Neural progenitor cell (in vitro differentiated cells): ENCODE measurements at regions not wholly inside any gene's neighbourhood (a gene's known extent, or its start where the extent isn't known, plus 50 kb on each side); places are given as distances from the start of the nearest gene placed in this dataset.
A peak's percentile ranks its signal among the peaks of the same experiment; 100 is the strongest.

ENCODE experiments used
- DNase-seq: peaks from one replicate; pipeline ENCODE4 v3.0.0-alpha.2; 2016; ENCODE audit warnings: low spot score
- H2AFZ ChIP-seq: fragments of 200-600 bp; sonication (generic); replicated peaks from 2 replicates; pipeline ENCODE4 v1.6.1; 2016; ENCODE audit warnings: antibody characterized with exemption
- H3F3A ChIP-seq: fragments of 200-600 bp; sonication (generic); 2 replicates; pipeline ENCODE4 v1.6.1; 2016; ENCODE audit warnings: antibody characterized with exemption, low read depth
- H3K27ac ChIP-seq: fragments of 200-600 bp; sonication (generic); 2 replicates; pipeline ENCODE4 v1.5.1; 2016; ENCODE audit warnings: mild to moderate bottlenecking
- H3K27me3 ChIP-seq: fragments of 200-600 bp; sonication (generic); 2 replicates; pipeline ENCODE4 v1.6.1; 2016; ENCODE audit warnings: mild to moderate bottlenecking, moderate library complexity
- H3K36me3 ChIP-seq: fragments of 200-600 bp; sonication (generic); 2 replicates; pipeline ENCODE4 v1.5.1; 2016
- H3K4me1 ChIP-seq: fragments of 200-600 bp; sonication (generic); 2 replicates; pipeline ENCODE4 v1.6.1; 2016; ENCODE audit warnings: mixed run types
- H3K4me2 ChIP-seq: fragments of 200-600 bp; sonication (generic); 2 replicates; pipeline ENCODE4 v1.6.1; 2016
- H3K4me3 ChIP-seq: fragments of 200-600 bp; sonication (generic); 2 replicates; pipeline ENCODE4 v1.5.1; 2016
- H3K79me2 ChIP-seq: fragments of 200-600 bp; sonication (generic); 2 replicates; pipeline ENCODE4 v1.6.1; 2016; ENCODE audit warnings: low read depth
- H3K9ac ChIP-seq: fragments of 200-600 bp; sonication (generic); 2 replicates; pipeline ENCODE4 v1.6.1; 2016
- H3K9me3 ChIP-seq: fragments of 200-600 bp; sonication (generic); 2 replicates; pipeline ENCODE4 v1.5.1; 2016; ENCODE audit warnings: low read depth
- H4K20me1 ChIP-seq: fragments of 200-600 bp; sonication (generic); 2 replicates; pipeline ENCODE4 v1.6.1; 2016; ENCODE audit warnings: low read depth
- H3K27ac Mint-ChIP-seq: 3 replicates; pipeline ENCODE4 v1.8.0; 2021; ENCODE audit warnings: mixed read lengths
- H3K27me3 Mint-ChIP-seq: 2 replicates; pipeline ENCODE4 v1.8.0; 2022; ENCODE audit warnings: low read depth, mild to moderate bottlenecking, inconsistent platforms, moderate library complexity, mixed read lengths; ENCODE audit not compliant: insufficient read depth
- H3K36me3 Mint-ChIP-seq: 3 replicates; pipeline ENCODE4 v1.8.0; 2021; ENCODE audit warnings: mixed read lengths
- H3K4me1 Mint-ChIP-seq: 3 replicates; pipeline ENCODE4 v1.8.0; 2021; ENCODE audit warnings: mixed read lengths
- H3K4me3 Mint-ChIP-seq: 3 replicates; pipeline ENCODE4 v1.8.0; 2021; ENCODE audit warnings: mild to moderate bottlenecking, moderate library complexity, mixed read lengths
- H3K9me3 Mint-ChIP-seq: 3 replicates; pipeline ENCODE4 v1.8.0; 2020; ENCODE audit warnings: mixed read lengths
- CTCF ChIP-seq: fragments of 200-600 bp; sonication (generic); IDR thresholded peaks from 2 replicates; pipeline ENCODE4 v1.5.1; 2017; ENCODE audit warnings: antibody characterized with exemption, mild to moderate bottlenecking
- EZH2 ChIP-seq: fragments of 200-600 bp; sonication (generic); IDR thresholded peaks from 2 replicates; pipeline ENCODE4 v1.6.1; 2017; ENCODE audit warnings: antibody characterized with exemption, mild to moderate bottlenecking, moderate library complexity
- EZH2phosphoT487 ChIP-seq: fragments of 200-600 bp; sonication (generic); IDR thresholded peaks from 2 replicates; pipeline ENCODE4 v1.6.1; 2017; ENCODE audit warnings: antibody characterized with exemption

- H3K79me2 ChIP-seq, result no peaks in the 10 kb centered on the region
- H3K27me3 Mint-ChIP-seq, result peaks cover 5% of the 10 kb centered on the region
- no peaks in the 10 kb centered on the region for H3K27me3 ChIP-seq
- H3K9me3 Mint-ChIP-seq, result peaks cover 2% of the 10 kb centered on the region
- no peak for DNase-seq
- H3K36me3 ChIP-seq, result no peaks in the 10 kb centered on the region
- TF ChIP-seq EZH2 (no peak), EZH2phosphoT487 (no peak), CTCF (no peak)
- H3K4me1 ChIP-seq, result no peaks in the 10 kb centered on the region
- H3F3A ChIP-seq, result no peaks in the 10 kb centered on the region
- peaks cover 25% of the 10 kb centered on the region for H3K4me1 Mint-ChIP-seq
- H3K27ac ChIP-seq, result no peak overlapping the region
- H3K36me3 Mint-ChIP-seq, result no peaks in the 10 kb centered on the region
- H3K4me3 ChIP-seq, result no peak overlapping the region
- H3K9me3 ChIP-seq, result no peaks in the 10 kb centered on the region
- no peak overlapping the region for H2AFZ ChIP-seq
- peak overlapping the region; percentile 21 for H3K27ac Mint-ChIP-seq
- no peak overlapping the region for H3K4me2 ChIP-seq
- H3K4me3 Mint-ChIP-seq, result peak overlapping the region; percentile 59
- no peak overlapping the region for H3K9ac ChIP-seq
- no peaks in the 10 kb centered on the region for H4K20me1 ChIP-seq
Measured at GRCh38 chr20:24388828-24389380, 80.5 kb upstream of the SYNDIG1 start.

GRCh38 chr20:24385547-24385946 is 83.9 kb upstream of the SYNDIG1 start:
- peaks cover 10% of the 10 kb centered on the region for H3K27me3 Mint-ChIP-seq
- Histone ChIP-seq H2AFZ (no peak overlapping the region), H3K27ac (no peak overlapping the region), H4K20me1 (no peaks in the 10 kb centered on the region), H3K4me1 (no peaks in the 10 kb centered on the region), H3K9me3 (no peaks in the 10 kb centered on the region), H3K4me3 (no peak overlapping the region), H3K4me2 (no peak overlapping the region), H3K36me3 (no peaks in the 10 kb centered on the region), H3K27me3 (no peaks in the 10 kb centered on the region), H3K79me2 (no peaks in the 10 kb centered on the region), H3F3A (no peaks in the 10 kb centered on the region), H3K9ac (no peak overlapping the region)
- no peak for TF ChIP-seq EZH2
- TF ChIP-seq CTCF, result no peak
- no peak overlapping the region for H3K27ac Mint-ChIP-seq
- H3K9me3 Mint-ChIP-seq, result peaks cover 2% of the 10 kb centered on the region
- H3K4me1 Mint-ChIP-seq, result peaks cover 43% of the 10 kb centered on the region
- DNase-seq, result no peak
- no peaks in the 10 kb centered on the region for H3K36me3 Mint-ChIP-seq
- no peak overlapping the region for H3K4me3 Mint-ChIP-seq

- H3K4me3 ChIP-seq, result no peak overlapping the region
- H3K79me2 ChIP-seq, result no peaks in the 10 kb centered on the region
- no peak overlapping the region for H2AFZ ChIP-seq
- Mint-ChIP-seq H3K27ac (no peak overlapping the region), H3K4me3 (no peak overlapping the region), H3K9me3 (peaks cover 2% of the 10 kb centered on the region), H3K36me3 (no peaks in the 10 kb centered on the region), H3K4me1 (peaks cover 43% of the 10 kb centered on the region), H3K27me3 (peaks cover 10% of the 10 kb centered on the region)
- H3K9me3 ChIP-seq, result no peaks in the 10 kb centered on the region
- no peak overlapping the region for H3K4me2 ChIP-seq
- no peak overlapping the region for H3K9ac ChIP-seq
- TF ChIP-seq EZH2 (no peak), EZH2phosphoT487 (no peak), CTCF (no peak)
- no peak overlapping the region for H3K27ac ChIP-seq
- no peaks in the 10 kb centered on the region for H3K4me1 ChIP-seq
- no peaks in the 10 kb centered on the region for H3F3A ChIP-seq
- DNase-seq, result no peak
- no peaks in the 10 kb centered on the region for H4K20me1 ChIP-seq
- H3K36me3 ChIP-seq, result no peaks in the 10 kb centered on the region
- H3K27me3 ChIP-seq, result no peaks in the 10 kb centered on the region
Measured at GRCh38 chr20:24384865-24385264, 84.6 kb upstream of the SYNDIG1 start.
